GM23338 (cell line): ENCODE measurements at regions not wholly inside any gene's neighbourhood (a gene's known extent, or its start where the extent isn't known, plus 50 kb on each side); places are given as distances from the start of the nearest gene placed in this dataset.

Experiments
- CREB1 ChIP-seq: fragments of 250-450 bp; sonication (Bioruptor Pico); IDR thresholded peaks from 2 replicates; pipeline ENCODE4 v1.5.0; 2020; ENCODE audit warnings: low read depth, mild to moderate bottlenecking, moderate library complexity
- CTCF ChIP-seq, 2 experiments: fragments of 200-600 bp in 1 of 2; sonication (generic) in 1 of 2; conservative IDR thresholded peaks; 2 replicates each; pipeline versions ENCODE4 v1.5.1 to v1.6.1; 2016 to 2017; ENCODE audit warnings: antibody characterized with exemption in 2 of 2, low read depth in 2 of 2, mild to moderate bottlenecking in 2 of 2, moderate library complexity in 1 of 2
- EZH2 ChIP-seq: fragments of 200-600 bp; sonication (generic); IDR thresholded peaks from one replicate; pipeline ENCODE4 v1.8.0; 2017; ENCODE audit warnings: antibody characterized with exemption, mild to moderate bottlenecking, low read depth; ENCODE audit not compliant: unreplicated experiment
- JUNB ChIP-seq: IDR thresholded peaks from one replicate; pipeline ENCODE4 v1.6.1; 2016; ENCODE audit warnings: antibody characterized with exemption; ENCODE audit not compliant: unreplicated experiment
- POLR2AphosphoS5 ChIP-seq: IDR thresholded peaks from 2 replicates; pipeline ENCODE4 v1.6.1; 2016; ENCODE audit warnings: antibody characterized with exemption, low read depth

DNA sequence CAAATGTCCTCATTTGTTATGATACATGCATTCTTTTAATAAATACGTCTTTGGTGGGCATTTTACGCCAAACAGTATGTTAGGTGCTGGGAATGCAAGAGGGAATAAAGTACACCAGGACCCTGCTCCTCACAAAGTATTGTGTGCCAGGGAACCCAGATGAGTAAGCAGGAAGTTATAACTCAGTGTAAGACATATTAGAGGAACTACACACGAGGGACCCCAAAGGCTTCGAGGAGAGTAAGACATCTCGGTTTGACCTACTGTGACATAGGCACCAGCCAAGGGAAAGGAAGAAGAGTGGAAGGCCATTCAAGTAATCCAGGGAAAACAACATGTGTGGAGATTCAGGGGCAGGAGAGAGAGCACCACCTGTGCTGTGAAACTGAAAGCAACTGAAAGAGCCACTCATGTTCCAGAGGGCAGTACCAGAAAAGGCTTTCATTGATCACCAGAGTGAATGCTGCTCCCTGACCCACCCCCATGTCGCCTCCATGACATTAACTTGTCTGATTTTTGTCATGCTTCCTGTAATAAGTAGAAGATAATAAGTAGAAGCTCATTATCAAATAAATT lies 542.5 kb upstream of the PKN2 start:
- TF ChIP-seq CREB1 (CRISPR knock-in tag) (no peak), EZH2 (no peak), POLR2AphosphoS5 (no peak), CTCF (conservative IDR thresholded peaks at IDR 0.05; ENCODE audit: low read depth in 2 of 2) (no peak), JUNB (no peak)
